HepG2 (cell line): ENCODE measurements at regions not wholly inside any gene's neighbourhood (a gene's known extent, or its start where the extent isn't known, plus 50 kb on each side); places are given as distances from the start of the nearest gene placed in this dataset.

Source experiments
- ATAC-seq: fragments of 200-7000 bp; cut with Tn5 transposase; 3 replicates; pipeline ENCODE4 v1.9.1; 2020; ENCODE audit warnings: mild to moderate bottlenecking, moderate library complexity
- BruUV-seq: library from RNA; stranded (reverse); fragments of 400-500 nt; replicated peaks from 2 replicates; lab custom pipeline; 2021; lab: Mats Ljungman, UMichigan
- CTCF ChIA-PET: fragments of 300-600 bp; formaldehyde crosslinking; extraction: SDS; loops from one replicate; lab custom pipeline; 2021; ENCODE audit warnings: low total read pairs, inconsistent platforms, low intra/inter-chr PET ratio; lab: Yijun Ruan, JAX
- POLR2A ChIA-PET: fragments of 350-600 bp; sonication (Branson Sonifier 250); formaldehyde crosslinking; loops from one replicate; lab custom pipeline; 2020; ENCODE audit warnings: antibody characterized with exemption, inconsistent platforms; lab: Yijun Ruan, JAX
- DNase-seq: peaks from one replicate; pipeline ENCODE4 v3.0.0-alpha.2; 2015; ENCODE audit warnings: low spot score
- FAIRE-seq: peaks from 3 replicates; lab custom pipeline; 2011; peaks lifted over from hg19 to GRCh38; lab: Jason Lieb, UNC
- H2AFZ ChIP-seq: one replicate; pipeline ENCODE4 v1.6.1; 2011; ENCODE audit warnings: low read length, inconsistent platforms
- H3K27ac ChIP-seq: fragments of 300-600 bp; 3 replicates; pipeline ENCODE4 v1.8.0; 2011; ENCODE audit warnings: mixed run types, mild to moderate bottlenecking, mixed read lengths, low read length, inconsistent platforms; ENCODE audit not compliant: insufficient read depth; ENCODE audit errors: extremely low read length
- H3K27me3 ChIP-seq, 2 experiments: fragments of 200-600 bp in 1 of 2; 2 replicates in 1 of 2; 3 replicates in 1 of 2; pipeline versions ENCODE4 v1.6.0 to v1.8.0; 2011; ENCODE audit warnings: low read length in 2 of 2, mild to moderate bottlenecking in 2 of 2, moderate library complexity in 2 of 2, inconsistent platforms in 1 of 2; ENCODE audit not compliant: insufficient read depth in 2 of 2, control insufficient read depth in 1 of 2
- H3K36me3 ChIP-seq, 2 experiments: fragments of 200-600 bp in 1 of 2; replicated peaks in 1 of 2; 2 replicates in 1 of 2; 3 replicates in 1 of 2; pipeline versions ENCODE4 v1.5.1 to v1.8.0; 2011; ENCODE audit warnings: low read length in 2 of 2, inconsistent platforms in 1 of 2; ENCODE audit not compliant: insufficient read depth in 2 of 2, control insufficient read depth in 1 of 2
- H3K4me1 ChIP-seq: 2 replicates; pipeline ENCODE4 v1.5.1; 2012; ENCODE audit warnings: low read length, inconsistent platforms; ENCODE audit not compliant: insufficient read depth
- H3K4me2 ChIP-seq: 2 replicates; pipeline ENCODE4 v1.6.0; 2011; ENCODE audit warnings: low read depth, low read length, inconsistent platforms
- H3K4me3 ChIP-seq, 3 experiments: fragments of 200-600 bp in 1 of 3; sonication (generic), shearing (Covaris generic) in 1 of 3; replicated peaks in 1 of 3; 2 replicates each; pipeline ENCODE4 v1.5.1; 2011 to 2016; ENCODE audit warnings: low read length in 3 of 3, inconsistent platforms in 2 of 3, low read depth in 2 of 3, mild to moderate bottlenecking in 2 of 3, control low read depth in 1 of 3, mixed read lengths in 1 of 3; ENCODE audit not compliant: insufficient read depth in 1 of 3
- H3K79me2 ChIP-seq: one replicate; pipeline ENCODE4 v1.6.1; 2011; ENCODE audit warnings: low read length, inconsistent platforms; ENCODE audit not compliant: insufficient read depth
- H3K9ac ChIP-seq: 2 replicates; pipeline ENCODE4 v1.6.0; 2011; ENCODE audit warnings: mild to moderate bottlenecking, low read depth, low read length, inconsistent platforms; ENCODE audit not compliant: insufficient read depth
- H3K9me3 ChIP-seq: 2 replicates; pipeline ENCODE4 v1.5.1; 2012; ENCODE audit warnings: mild to moderate bottlenecking, low read length
- H4K20me1 ChIP-seq: 2 replicates; pipeline ENCODE4 v1.6.0; 2011; ENCODE audit warnings: inconsistent platforms, mild to moderate bottlenecking, low read length, moderate library complexity; ENCODE audit not compliant: insufficient read depth
- BRCA1 ChIP-seq: sonication (generic); formaldehyde crosslinking; IDR thresholded peaks from 2 replicates; pipeline ENCODE4 v1.4.0; 2020; ENCODE audit warnings: missing genetic modification reagents
- CENPX ChIP-seq: sonication (generic); formaldehyde crosslinking; IDR thresholded peaks from 2 replicates; pipeline ENCODE4 v1.9.0; 2021; ENCODE audit warnings: mild to moderate bottlenecking, missing genetic modification reagents, moderate library complexity
- GMEB1 ChIP-seq: sonication (generic); formaldehyde crosslinking; IDR thresholded peaks from 2 replicates; pipeline ENCODE4 v1.5.1; 2020; ENCODE audit warnings: missing genetic modification reagents, mild to moderate bottlenecking, borderline replicate concordance
- KLF15 ChIP-seq: sonication (generic); formaldehyde crosslinking; IDR thresholded peaks from 2 replicates; pipeline ENCODE4 v1.8.1; 2023; ENCODE audit warnings: borderline replicate concordance, mild to moderate bottlenecking, inconsistent platforms, missing genetic modification reagents, mixed read lengths
- POGK ChIP-seq: sonication (generic); formaldehyde crosslinking; conservative IDR thresholded peaks from 2 replicates; pipeline ENCODE4 v1.8.0; 2022; ENCODE audit warnings: mild to moderate bottlenecking, moderate library complexity, missing genetic modification reagents
- TEAD3 ChIP-seq: optimal IDR thresholded peaks from 2 replicates; pipeline ENCODE3; 2016; ENCODE audit warnings: borderline replicate concordance
- THAP11 ChIP-seq: IDR thresholded peaks from 2 replicates; pipeline ENCODE4 v1.6.1; 2016; ENCODE audit warnings: missing biosample characterization, missing genetic modification reagents
- ZNF329 ChIP-seq: sonication (generic); formaldehyde crosslinking; IDR thresholded peaks from 2 replicates; pipeline ENCODE4 v1.9.0; 2021; ENCODE audit warnings: low read depth, mild to moderate bottlenecking, missing genetic modification reagents
- ZNF710 ChIP-seq: sonication (generic); formaldehyde crosslinking; IDR thresholded peaks from 2 replicates; pipeline ENCODE4 v1.5.0; 2020; ENCODE audit warnings: mild to moderate bottlenecking, missing genetic modification reagents, borderline replicate concordance
- ZNF737 ChIP-seq: sonication (generic); formaldehyde crosslinking; IDR thresholded peaks from 2 replicates; pipeline ENCODE4 v1.5.0; 2020; ENCODE audit warnings: missing genetic modification reagents, mild to moderate bottlenecking, borderline replicate concordance
- WGBS: methylation state at CpG from one replicate; pipeline ENCODE4 v1.1.6; 2017; ENCODE audit warnings: low lambda C conversion rate; 5-methylcytosine and 5-hydroxymethylcytosine counted together
- in situ Hi-C: cut with HindIII; loops from 2 replicates; pipeline ENCODE4 v1.10.0; 2017; ENCODE audit warnings: low pct_unique_long_range_greater_than_20kb; ENCODE audit not compliant: extremely low pct_ligation_motif_present
- intact Hi-C: fragments of 100-400 bp; cut with micrococcal nuclease; formaldehyde crosslinking; loops from one replicate; pipeline ENCODE4 v1.10.0; 2022; ENCODE audit not compliant: unreplicated experiment

DNA sequence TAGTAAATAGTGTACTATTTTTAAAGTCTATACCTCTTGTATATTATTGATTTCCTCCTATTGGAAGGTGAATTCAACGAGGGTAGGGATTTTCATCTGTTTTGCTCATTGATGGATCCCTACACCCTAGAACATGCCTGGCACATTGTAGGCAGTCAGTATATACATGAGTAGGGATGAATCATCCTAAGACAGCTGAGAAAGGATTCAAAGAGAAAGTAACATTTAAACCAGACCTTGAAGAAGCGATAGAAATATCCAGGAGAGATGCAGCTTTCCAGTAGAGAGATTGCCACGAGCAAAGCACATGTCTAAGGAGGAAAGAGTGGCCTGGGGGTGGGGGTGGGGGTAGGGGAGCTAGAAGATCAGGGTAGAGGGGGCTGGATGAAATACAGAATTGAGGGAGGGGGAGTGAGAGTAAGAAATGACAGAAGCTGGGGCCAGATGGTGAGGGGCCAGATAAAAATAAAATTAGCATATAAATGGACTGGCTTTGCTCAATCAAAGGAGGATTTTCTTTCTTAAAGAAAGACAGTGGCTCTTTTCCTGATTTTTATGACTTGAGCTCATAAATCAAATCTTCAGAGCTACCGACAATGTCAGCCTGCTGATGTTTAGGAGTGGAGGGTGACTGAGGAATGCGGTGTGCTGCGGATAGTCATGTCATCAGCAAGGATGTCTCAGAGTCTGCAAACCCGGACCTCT is 168.2 kb downstream of the SAMD5 start:
- POLR2A ChIA-PET = no interaction called here
- Histone ChIP-seq H4K20me1 (no peaks in the 10 kb centered on the region; the same call in 1 of the 2 replicates), H3K36me3 (no peaks in the 10 kb centered on the region), H3K79me2 (no peaks in the 10 kb centered on the region), H3K9ac (no peak overlapping the region), H3K27me3 (no peaks in the 10 kb centered on the region), H3K4me1 (no peaks in the 10 kb centered on the region), H3K4me3 (no peak overlapping the region), H3K27ac (no peak overlapping the region), H3K9me3 (no peaks in the 10 kb centered on the region), H3K4me2 (no peak overlapping the region), H2AFZ (no peak overlapping the region)
- DNase-seq (no peak), FAIRE-seq (no peak), ATAC-seq (no peak)
- no TSS peak for BruUV-seq
- TF ChIP-seq GMEB1 (CRISPR knock-in tag) (no peak), ZNF737 (no peak), POGK (CRISPR knock-in tag) (no peak), TEAD3 (CRISPR knock-in tag) (no peak), ZNF710 (CRISPR knock-in tag) (no peak), CENPX (CRISPR knock-in tag) (no peak), ZNF329 (CRISPR knock-in tag) (no peak), BRCA1 (CRISPR knock-in tag) (no peak), KLF15 (CRISPR knock-in tag) (no peak), THAP11 (CRISPR knock-in tag) (no peak)
- CTCF ChIA-PET = no interaction called here
- in situ Hi-C loops (no loop called here), intact Hi-C loops (no loop called here)
- WGBS = 46% methylated on average over 7 of the region's 7 CpGs
